C4-2B (cell line): ENCODE measurements at regions not wholly inside any gene's neighbourhood (a gene's known extent, or its start where the extent isn't known, plus 50 kb on each side); places are given as distances from the start of the nearest gene placed in this dataset.

Experiments used
- ZFX ChIP-seq: fragments of 450-650 bp; IDR thresholded peaks from 2 replicates; pipeline ENCODE4 v1.6.1; 2017
- TF ChIP-seq, protein P1 (sequence below): fragments of 450-650 bp; conservative IDR thresholded peaks from 2 replicates; pipeline ENCODE4 v1.5.1; 2017; ENCODE audit warnings: mild to moderate bottlenecking

GRCh38 chr2:146615778-146616177 is 1229.1 kb upstream of the ACVR2A start:
- TF ChIP-seq, protein P1, sequence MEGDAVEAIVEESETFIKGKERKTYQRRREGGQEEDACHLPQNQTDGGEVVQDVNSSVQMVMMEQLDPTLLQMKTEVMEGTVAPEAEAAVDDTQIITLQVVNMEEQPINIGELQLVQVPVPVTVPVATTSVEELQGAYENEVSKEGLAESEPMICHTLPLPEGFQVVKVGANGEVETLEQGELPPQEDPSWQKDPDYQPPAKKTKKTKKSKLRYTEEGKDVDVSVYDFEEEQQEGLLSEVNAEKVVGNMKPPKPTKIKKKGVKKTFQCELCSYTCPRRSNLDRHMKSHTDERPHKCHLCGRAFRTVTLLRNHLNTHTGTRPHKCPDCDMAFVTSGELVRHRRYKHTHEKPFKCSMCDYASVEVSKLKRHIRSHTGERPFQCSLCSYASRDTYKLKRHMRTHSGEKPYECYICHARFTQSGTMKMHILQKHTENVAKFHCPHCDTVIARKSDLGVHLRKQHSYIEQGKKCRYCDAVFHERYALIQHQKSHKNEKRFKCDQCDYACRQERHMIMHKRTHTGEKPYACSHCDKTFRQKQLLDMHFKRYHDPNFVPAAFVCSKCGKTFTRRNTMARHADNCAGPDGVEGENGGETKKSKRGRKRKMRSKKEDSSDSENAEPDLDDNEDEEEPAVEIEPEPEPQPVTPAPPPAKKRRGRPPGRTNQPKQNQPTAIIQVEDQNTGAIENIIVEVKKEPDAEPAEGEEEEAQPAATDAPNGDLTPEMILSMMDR = no peak
- no peak for TF ChIP-seq ZFX
